ENCODE measurements at regions not wholly inside any gene's neighbourhood (a gene's known extent, or its start where the extent isn't known, plus 50 kb on each side); places are given as distances from the start of the nearest gene placed in this dataset.

DNA sequence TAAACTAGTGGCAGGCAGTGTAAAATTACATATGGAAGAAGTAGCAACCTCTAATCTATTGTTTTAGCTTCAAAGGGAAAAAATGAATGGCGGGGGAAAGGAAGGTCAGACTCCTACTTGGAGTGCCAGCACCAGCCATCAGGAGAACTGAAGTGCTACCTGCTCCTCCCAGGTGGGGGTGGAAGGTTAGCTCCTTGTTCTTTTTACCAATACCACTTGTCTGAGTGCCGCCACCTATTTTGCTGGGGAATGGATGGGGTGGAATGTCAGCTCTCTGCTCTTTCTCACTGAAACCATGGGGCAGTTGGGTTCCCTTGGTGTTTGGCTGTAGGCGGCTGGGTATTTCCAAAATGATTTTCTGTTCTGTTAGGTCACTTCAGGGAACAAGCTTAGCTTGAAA lies 428.7 kb upstream of the EPHA3 start:
- DNase-seq (ENCODE audit: low read depth in 1 of 2, low spot score in 2 of 2) = peak in 1 of 2 experiments; percentile 1
- no peak for FAIRE-seq
- CTCF ChIA-PET (ENCODE audit: partially characterized antibody) = no interaction called here

More for the DNA sequence above, 428.7 kb upstream of the EPHA3 start:
- H3K27me3 ChIP-seq (replicated peaks in 1 of 4; ENCODE audit: control insufficient read depth in 3 of 4, extremely low read depth in 1 of 4, insufficient read depth in 3 of 4, low read length in 3 of 4) = no peaks in the 10 kb centered on the region
- no peak overlapping the region for H3K27ac ChIP-seq (ENCODE audit: low read depth, low read length)
- H3K4ac ChIP-seq (replicated peaks; ENCODE audit: insufficient read length, low read depth, low read length) = no peak overlapping the region
- H2BK20ac ChIP-seq (ENCODE audit: low read length) = no peak overlapping the region
- H4K5ac ChIP-seq (ENCODE audit: insufficient read length, low read depth, low read length) = no peak overlapping the region
- no peak overlapping the region for H4K91ac ChIP-seq (replicated peaks; ENCODE audit: insufficient read length, low read length)
- no peak overlapping the region for H3K4me2 ChIP-seq (ENCODE audit: insufficient read depth in 1 of 2, low read depth in 2 of 2, low read length in 2 of 2)
- no peak overlapping the region for H2BK12ac ChIP-seq (ENCODE audit: low read depth, low read length)
- H3K23me2 ChIP-seq (ENCODE audit: low read depth, low read length) = no peaks in the 10 kb centered on the region
- H4K20me1 ChIP-seq (replicated peaks in 1 of 2; ENCODE audit: control insufficient read depth in 1 of 2, insufficient read depth in 2 of 2, low read length in 2 of 2) = no peaks in the 10 kb centered on the region
- H3K79me1 ChIP-seq (ENCODE audit: low read depth, low read length) = no peaks in the 10 kb centered on the region
- no peak overlapping the region for H3K9ac ChIP-seq (replicated peaks in 1 of 4; ENCODE audit: extremely low read depth in 1 of 4, low read depth in 3 of 4, low read length in 3 of 4)
- no peak overlapping the region for H3K18ac ChIP-seq (ENCODE audit: extremely low read depth, low read length)
- H3K23ac ChIP-seq (ENCODE audit: insufficient read length) = no peak overlapping the region
- no peak overlapping the region for H2BK5ac ChIP-seq (ENCODE audit: low read depth, low read length)
- no peak overlapping the region for H4K8ac ChIP-seq (ENCODE audit: extremely low read depth, insufficient read depth, low read length)
- H3K14ac ChIP-seq (ENCODE audit: insufficient read length) = no peak overlapping the region
- H2BK120ac ChIP-seq (replicated peaks; ENCODE audit: low read depth, low read length) = no peak overlapping the region
- no peak overlapping the region for H2AFZ ChIP-seq (ENCODE audit: low read length)
- POLR2A ChIA-PET (ENCODE audit: partially characterized antibody) = interaction anchor here (0.6 kb wide), 1 partner anchor 163 kb away, joined by 4 read pairs; no protein-coding TSS in a partner anchor
- WGBS, 2 experiments (ENCODE audit: extremely low coverage in 1 of 2, insufficient coverage in 1 of 2, insufficient read length in 1 of 2, insufficient replicate concordance in 2 of 2, low coverage in 1 of 2, low lambda C conversion rate in 2 of 2, missing lambda C conversion rate in 1 of 2) = 90% methylated on average over 3 of the region's 3 CpGs; no CpG with 5 or more reads in 1 of the 2 experiments
- H2AK5ac ChIP-seq (ENCODE audit: low read depth, low read length) = no peak overlapping the region
- no peak for TF ChIP-seq ASH2L (IDR thresholded peaks at IDR 0.05; ENCODE audit: low read length)
- TF ChIP-seq RAD21 (IDR thresholded peaks at IDR 0.05 in 1 of 2, conservative IDR thresholded peaks at IDR 0.05 in 1 of 2; ENCODE audit: low read depth in 2 of 2, low read length in 2 of 2) = peak; percentile 9 to 16; a peak in 2 of 4 replicates
- no peaks in the 10 kb centered on the region for H3K79me2 ChIP-seq (ENCODE audit: control insufficient read depth in 1 of 2, insufficient read depth in 2 of 2, low read length in 2 of 2)
- no peak overlapping the region for H3K4me3 ChIP-seq (ENCODE audit: extremely low read depth in 1 of 4, insufficient read depth in 2 of 4, low read depth in 3 of 4, low read length in 4 of 4)
- H3K9me3 ChIP-seq (ENCODE audit: insufficient read depth in 2 of 2, low read depth in 1 of 2, low read length in 1 of 2) = no peaks in the 10 kb centered on the region
- H3K4me1 ChIP-seq (replicated peaks in 1 of 4; ENCODE audit: control insufficient read depth in 3 of 4, insufficient read depth in 4 of 4, low read length in 3 of 4) = no peaks in the 10 kb centered on the region
- H3K56ac ChIP-seq (replicated peaks; ENCODE audit: insufficient read length, low read depth, low read length) = no peak overlapping the region
- no peaks in the 10 kb centered on the region for H3K36me3 ChIP-seq (ENCODE audit: control insufficient read depth in 2 of 4, insufficient read depth in 4 of 4, low read length in 3 of 4)
- H2BK15ac ChIP-seq (ENCODE audit: low read length) = no peak overlapping the region

All from H1 (cell line).